HG02973 (cell line): ENCODE measurements at regions not wholly inside any gene's neighbourhood (a gene's known extent, or its start where the extent isn't known, plus 50 kb on each side); places are given as distances from the start of the nearest gene placed in this dataset.

ENCODE experiments used
- ATAC-seq: cut with Tn5 transposase; IDR thresholded peaks from one replicate; pipeline ENCODE4 v1.9.1; 2021; ENCODE audit warnings: moderate library complexity; ENCODE audit not compliant: unreplicated experiment

DNA sequence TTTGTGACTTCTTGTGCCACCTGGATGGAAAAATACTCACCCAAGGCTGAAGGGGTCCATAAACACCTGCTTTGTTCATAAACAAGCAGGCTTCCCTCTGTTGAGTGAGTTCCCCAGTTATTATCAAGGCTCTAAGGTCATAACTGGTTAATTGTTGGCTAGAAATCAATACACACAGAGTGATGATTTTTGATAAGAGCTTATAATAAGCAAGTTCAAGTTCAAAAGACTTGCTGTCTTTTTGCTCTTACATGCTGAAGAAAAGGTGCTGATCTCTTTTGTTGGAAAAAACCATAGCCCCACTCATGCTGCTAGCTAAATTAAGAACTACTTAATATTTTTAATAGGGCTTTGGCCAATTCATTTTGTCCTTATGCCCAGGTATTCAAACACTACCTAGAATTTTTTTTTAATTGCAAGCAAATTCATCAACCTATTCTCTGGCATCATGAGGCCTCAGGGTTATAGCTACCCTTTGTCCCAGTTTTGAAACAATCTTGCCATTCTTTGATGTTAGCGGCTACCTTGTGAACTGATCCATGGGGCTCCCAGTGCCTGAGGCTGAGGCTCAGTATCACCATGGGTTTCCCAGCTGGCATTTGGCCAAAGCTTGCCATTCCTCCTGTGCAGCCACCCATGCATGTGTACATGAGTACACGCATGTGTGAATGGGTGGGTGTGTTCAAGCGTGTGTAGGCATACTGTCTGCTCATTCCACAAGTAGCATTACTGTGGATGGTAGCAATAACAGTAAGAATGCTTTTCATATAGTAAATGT is 127.6 kb upstream of the LPP start:
- no peak for ATAC-seq

DNA sequence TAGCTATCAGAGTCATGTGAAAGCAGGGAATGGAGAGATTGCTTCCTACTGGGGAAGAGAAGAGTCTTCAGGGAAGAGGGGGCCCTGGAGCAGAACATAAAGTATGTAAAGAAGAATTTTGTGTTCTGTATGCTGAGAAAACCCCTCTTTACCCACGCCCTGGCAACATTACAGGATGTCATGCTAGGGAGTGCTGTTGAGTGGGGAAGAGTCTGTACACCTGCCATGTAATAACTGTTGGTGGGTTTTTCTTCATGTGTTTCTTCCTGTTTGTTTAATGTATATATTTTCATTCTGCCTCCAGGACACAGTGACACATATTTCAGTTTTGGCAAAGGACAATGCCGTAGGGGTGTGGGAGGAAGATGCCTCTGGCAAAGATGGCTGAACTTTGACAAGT is 122.8 kb upstream of the LPP start:
- ATAC-seq: no peak

DNA sequence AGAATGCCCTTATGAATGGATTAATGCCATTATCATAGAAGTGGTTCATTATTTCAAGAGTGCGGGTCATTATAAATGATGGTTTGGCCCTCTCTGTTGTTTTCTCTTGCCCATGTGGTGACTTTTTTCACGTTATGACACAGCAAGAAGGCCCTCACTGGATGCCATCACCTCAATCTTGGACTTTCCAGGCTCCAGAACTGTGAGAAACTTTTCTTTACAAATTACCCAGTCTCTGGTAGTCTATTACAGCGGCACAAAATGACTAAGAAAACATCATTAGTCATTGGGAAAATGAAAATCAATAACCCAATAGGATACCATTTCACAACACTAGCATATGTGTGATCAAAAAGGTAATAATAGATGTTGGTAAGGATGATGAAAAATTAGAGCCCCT is 119.0 kb upstream of the LPP start:
- ATAC-seq: no peak

DNA sequence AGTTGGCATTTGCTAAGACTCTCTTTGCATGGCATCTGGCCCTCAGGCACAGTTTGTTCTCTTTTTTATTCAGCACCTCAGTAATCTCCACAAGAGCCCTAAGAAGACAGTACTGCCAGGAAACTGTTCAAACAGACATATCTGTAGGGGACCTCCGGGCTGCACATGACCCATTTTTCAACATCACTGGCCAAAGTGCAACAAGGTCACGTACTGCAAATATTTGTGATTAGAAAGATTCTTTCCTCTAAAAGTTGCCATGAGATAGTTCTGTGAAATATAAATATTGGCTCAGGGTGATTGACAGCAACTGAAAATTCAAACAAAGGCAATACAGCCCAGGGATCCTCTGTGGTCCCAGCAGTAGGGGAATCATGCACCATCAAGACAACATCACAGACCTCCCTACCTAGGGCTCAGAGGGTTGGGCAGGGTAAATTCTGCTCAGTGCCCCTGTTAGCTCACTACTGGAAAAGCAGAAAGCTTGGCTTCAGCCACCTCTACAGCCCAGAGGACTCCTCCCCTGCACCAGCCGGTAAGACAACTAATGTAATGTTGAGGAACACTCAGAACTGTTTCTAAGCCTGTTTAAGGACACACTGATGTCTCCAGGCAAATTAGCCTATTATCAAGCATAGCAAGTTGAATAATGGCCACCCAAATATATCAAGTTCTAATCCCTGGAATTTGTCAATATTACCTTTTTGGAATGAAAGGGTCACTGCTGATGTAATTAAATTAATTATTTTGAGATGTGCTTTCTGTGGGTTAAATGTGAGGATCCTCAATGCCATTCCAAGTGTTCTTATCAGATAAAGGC is 117.4 kb upstream of the LPP start:
- no peak for ATAC-seq

DNA sequence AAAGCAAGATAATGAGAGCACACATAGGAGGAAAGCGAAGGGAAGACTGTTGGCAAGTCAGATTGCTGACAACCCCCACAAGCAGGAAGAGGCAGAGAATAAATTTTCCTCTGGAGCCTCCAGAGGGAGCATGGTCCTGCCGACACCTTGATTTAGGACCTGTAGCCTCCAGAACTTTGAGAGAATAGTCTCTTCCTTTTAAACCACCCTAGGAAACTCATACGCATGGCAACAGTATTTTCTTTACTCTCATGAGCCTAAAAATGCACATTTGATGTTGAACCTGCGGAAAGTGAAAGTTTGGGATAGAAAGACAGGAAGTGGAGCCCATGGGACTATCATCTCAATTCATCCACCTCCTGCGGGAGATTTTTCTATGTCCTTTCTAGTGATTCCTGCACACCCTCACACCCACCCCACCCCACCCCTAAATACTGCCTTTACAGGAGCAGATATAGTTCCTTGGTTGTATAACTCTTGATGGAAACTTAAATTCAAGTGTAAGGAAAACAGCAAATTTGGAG is 116.7 kb upstream of the LPP start:
- ATAC-seq: no peak

DNA sequence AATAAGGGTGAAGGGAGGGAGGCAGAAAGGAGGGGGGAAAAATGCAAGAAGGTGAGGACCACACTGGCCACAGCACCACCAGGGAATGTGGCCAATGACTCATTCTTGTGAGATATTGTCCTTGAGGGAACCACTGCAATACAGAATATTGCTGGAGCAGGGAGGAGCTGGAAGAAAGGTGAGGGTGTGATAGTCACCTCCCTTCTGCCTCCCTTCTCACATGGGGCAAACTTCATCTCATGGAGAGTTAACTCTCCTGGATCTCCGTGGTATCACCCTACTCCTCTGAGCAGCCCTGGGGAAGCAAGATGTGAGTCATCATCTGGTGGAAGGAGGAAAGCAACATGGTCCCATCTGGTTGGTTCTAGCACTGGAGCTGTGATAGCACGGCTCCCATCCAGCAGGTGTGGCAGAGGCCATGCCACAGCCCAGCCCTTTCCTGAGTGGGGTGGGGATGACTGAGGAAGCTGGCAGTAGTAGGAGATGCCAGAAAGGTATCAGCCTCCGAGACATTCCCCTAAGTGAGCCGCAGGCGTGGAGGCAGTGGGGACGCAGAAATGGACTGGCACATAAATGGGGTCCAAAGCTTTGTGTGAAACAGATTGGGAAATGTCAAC is 115.9 kb upstream of the LPP start:
- ATAC-seq: no peak

DNA sequence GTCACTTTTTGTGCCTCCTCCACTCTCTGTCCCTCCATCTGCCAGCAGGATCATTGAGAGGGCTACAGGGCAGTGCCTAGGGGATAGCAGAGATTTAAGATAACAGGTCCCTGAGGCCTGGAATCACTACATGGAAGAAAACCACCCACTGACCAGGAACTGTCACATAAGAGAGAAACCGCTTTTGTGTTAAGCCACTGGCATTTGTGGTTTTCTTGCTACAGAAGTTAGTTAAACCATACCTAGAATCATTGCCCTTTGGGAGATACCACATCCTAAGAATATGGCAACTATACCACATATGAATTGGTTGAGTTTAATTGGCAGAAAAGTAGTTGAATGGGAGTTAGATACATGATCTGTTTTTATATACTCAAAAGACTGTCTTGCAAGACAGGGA is 112.8 kb upstream of the LPP start:
- ATAC-seq: no peak

DNA sequence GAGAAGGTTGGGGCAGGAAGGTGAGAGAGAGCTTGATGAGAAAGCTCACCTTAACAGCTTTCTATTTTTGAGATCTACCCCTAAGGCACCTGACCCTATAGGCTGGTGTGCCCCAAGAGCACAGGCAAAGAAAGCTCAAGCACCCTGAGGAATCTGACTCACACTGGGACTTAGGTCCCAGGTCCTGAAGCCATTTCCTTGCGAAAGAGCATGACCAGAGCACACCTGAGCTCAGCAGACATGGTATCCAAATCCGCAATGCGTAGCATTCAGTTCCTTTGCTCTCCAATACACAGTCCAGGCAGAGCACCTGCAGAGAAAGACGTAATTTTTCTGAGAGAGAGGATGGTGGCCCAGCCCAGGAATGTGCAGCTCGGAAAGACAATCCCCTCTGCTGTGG is 112.1 kb upstream of the LPP start:
- no peak for ATAC-seq

DNA sequence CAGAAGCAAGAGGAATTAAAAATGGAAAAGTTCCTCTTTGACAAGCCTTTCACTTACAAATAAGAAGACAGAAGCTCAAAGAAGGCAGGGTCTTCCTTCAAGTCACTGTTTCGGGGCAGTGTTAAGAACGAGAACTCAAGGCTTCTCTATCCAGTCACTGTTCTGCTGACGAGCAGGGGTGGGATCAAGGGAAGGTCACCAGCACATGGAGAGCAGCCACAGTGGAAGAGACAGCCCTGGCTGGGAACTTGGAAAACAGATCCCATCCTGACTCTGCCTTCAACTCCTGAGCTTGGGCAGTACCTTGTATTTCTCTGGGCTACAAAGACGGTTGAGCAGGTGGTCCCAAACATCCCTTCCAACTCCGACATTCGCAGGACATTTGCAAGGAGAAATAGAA is 111.5 kb upstream of the LPP start:
- no peak for ATAC-seq

DNA sequence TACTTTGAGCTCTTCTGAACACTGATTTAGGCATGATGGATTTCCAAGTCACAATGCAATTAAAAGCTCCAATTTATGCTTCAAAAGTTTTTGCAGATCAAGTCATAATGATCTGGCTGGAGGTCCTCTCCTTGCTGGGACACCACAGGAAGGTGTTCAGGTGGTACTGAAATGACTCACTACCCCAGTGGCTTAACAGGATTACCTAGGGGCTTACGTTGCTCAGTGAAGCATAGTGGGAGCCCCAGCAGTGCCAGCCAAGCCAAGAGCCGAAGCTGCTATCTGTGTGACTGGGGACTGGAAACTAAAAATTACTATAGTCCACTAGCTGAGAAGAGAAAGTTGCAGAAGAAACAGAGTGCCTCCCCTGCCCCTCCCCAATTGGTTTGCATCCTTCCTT is 110.1 kb upstream of the LPP start:
- no peak for ATAC-seq

DNA sequence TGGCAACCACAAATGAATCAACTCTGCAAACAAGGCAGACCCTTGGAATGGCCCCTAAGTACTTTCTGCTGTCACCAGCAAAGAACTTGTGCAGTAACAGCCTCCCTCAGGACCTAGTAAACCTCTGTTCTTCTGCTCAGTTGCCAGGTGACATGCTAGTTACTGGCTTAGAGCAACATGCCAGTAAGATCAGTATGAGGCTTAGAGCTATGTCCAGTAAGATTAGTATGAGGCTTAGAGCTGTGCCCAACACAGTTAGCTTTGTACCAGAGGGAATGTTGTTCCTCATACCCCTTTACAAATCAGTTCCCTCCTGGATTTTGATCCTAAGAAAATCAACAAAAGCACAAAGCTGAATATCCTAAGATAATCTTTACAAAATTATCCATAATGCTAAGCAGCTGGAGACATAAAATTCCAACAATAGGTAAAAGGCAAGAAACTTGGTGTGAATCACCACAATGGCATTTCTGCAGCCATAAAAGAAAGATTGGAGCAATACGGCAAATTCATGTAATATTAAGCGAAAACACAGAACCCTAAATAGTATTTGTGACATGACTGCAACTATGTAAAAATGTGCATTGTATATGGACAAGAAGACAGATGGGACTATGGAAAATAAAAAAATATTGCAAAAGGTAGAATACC is 107.3 kb upstream of the LPP start:
- no peak for ATAC-seq

DNA sequence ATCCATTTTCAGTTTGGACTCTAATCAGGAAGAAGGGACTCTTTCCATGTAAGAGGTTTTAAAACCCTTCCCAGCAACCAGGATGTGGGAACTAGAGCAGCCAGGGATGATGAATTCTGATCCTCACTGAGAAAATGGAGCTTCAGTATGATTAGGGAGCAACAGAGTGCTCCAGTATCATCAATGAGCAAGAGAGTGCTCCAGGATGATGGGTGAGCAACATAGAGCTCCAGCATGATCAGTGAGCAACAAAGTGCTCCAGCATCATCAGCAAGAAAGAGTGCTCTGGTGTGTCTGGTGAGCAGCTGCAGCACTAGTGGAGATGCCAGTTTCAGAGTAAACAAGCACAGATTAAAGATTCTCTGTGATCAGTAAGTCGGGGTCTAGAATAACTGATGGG is 106.4 kb upstream of the LPP start:
- no peak for ATAC-seq

DNA sequence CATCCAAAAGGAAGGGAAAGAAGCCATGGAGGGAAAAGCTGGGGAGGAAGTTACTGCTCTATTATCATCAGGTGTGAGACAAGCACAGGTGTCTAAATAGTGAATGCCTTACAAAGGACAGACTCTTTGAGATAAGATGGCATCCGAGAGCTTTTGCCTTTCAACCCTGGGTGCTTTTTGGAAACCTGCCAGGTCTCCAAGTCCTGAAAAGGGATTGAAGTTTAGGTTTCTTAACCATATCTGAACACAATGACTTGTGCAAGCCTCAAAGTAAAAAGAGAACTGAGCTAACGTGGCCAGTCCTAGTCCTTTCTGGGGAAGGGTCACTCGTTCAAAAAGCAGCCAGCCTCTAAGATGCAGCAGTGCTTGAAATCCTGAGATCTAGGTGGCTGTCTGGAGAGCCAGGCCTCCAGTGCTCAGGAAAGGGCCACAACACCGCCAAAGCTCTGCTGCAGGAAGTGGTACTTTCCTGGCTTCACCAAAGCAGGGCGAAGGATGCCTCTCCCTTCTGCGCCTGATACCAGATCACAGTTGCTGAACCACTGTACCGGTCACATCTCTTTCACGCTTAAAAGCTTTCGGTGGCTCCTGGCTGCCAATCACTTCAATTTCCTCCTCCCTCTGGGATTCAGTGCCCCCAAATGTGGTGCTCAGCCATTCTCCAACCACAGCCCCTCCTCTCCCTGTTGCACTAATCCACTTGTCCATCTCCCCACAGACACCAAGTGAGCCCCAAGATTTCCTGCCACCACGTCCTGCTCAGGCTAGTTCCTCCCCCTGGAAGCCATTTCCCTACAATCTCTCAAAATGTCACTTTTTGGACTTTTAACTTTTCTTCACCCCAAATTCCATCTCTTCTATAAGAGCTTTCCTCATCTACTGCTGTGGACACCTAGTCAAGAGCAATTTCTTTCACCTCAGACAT is 104.1 kb upstream of the LPP start:
- ATAC-seq: no peak

DNA sequence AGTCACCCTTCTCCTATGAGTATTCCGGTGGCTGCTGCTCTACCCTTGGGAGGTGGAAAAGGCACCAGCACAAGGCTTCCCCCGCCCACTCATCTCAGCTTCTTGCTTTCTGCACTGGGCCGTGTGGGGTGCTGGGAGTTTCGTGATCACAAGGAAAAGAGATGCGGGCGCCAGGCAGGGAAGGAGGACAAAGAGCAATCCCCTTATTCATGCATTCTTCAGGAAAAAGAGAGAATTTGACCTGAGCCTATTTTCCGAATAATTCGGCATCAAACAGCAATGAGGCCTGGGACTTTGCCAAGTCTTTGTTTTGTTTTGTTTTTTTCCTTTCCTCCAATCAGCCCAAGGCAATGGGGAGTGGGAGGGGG is 102.2 kb upstream of the LPP start:
- ATAC-seq: no peak

DNA sequence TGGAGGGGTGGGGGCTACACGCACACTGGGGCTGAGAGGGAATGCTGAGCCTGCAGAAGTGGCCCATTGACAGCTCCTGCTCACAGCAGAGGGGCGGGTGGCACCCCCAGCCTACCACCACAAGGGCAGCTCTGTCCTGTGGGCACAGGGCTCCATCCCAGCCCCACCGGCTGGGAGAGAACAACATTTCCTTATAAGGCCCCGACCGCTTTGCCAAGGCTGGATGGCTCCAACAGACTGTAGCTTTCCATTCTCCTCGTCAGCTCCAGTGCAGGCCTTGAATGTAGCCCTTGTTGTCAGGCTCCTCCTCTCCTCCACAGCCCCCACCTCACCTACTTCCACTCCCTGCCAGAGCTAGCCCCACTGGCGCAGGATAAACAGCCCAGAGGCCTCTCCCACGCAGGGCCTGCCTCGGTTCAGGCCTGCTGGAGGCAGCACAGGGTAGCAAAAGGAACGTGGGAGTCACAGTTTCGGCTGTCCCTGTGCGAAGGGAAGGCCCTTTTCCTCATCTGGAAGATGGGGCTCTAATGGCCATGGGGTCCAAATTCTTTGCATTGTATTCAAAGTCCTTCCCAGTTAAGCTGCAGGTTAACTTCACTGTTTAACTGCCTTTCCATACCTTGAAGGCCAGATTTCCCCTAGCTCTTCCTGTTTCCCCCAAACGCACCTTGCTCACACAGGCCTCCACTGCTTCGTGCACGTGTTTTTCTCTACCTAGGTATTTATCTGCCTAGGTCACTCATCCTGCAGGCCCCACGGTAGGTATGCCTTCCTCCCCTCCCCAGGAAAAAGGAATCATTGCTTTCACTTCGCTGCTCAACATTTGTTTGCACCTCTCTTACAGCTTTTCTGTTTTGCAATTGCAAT is 101.6 kb upstream of the LPP start:
- ATAC-seq: no peak

DNA sequence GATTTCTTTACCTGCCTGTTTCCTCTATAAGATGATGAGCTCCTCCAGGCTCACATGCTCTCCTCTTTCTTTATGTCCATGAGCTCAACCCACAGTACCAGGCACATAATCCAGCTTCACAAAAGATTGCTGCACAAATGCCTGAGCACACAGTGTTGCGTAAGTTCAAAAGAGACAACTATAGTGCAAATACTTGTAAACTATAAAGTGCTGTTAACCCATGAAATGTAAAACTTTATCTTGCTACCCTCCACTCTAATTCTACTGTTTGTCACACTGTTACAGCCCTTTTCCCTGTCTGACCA is 101.0 kb upstream of the LPP start:
- ATAC-seq: no peak

DNA sequence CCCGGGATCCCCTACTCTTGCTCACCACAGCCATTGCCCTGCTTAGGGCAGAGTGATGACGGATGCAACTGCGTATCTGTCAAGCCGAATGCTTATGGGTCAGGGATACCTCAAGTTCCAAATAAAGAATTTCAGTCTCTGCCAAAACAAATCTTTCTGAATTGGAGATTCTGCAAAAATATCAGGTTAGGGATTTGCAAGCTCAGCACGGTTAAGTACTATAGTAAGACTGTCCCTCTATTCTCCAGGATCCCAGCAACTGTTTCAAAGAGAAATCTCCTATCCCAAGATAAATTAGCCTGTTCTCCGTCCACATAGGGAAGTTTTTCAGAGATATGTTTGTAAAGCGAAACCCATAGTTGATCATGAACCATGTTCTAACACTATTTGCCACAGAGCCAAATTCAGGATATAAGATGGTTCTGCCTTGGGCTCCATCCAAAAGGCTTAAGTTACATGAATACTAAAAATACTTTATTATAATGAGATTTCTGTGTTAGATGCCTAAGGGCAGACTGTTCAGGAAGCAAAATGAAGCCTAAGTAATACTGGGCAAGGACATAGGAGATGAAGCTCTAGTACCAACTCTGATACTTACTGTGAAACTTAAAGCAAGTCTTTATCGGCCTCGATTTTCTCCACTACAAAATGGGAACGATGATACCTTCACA is 100.1 kb upstream of the LPP start:
- no peak for ATAC-seq

DNA sequence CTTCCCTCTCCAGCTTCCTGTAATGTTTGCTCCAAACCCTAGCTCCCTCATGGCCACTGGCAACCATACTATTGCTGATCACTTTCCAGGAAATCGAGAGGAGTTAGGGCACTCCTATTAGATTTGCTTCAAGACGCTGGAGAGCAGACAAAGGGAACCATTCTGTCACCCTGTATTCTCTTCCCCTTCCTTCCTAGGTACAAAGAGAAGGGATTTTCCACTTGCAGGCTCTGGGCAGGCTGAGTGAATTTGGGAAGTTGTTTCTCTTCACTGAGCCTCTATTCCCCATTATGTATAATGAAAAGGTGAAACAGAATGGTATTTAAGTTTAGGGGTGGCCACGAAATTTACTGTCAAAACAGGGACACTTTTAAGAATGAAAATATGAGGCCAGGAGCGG is 99.4 kb upstream of the LPP start:
- no peak for ATAC-seq

DNA sequence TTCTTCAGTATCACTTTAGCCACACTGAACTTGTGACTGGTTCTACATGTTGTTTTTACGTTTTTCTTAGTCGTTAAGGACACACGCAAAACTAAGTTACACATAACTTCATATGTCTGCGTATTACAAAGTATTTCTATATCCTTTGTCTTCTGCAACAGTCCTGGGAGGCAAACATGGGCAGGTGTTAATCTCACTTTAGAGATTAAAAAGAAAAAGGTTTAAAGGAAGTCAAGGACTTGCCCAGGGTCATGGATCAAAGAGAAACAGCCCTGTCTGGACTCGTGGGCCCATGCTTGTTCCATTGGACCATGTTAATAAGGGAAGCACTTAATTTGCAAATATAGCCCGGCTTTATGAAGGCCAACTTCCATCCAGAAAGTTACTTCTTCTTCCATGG is 98.6 kb upstream of the LPP start:
- no peak for ATAC-seq
